HCT116 (cell line): ENCODE measurements at regions not wholly inside any gene's neighbourhood (a gene's known extent, or its start where the extent isn't known, plus 50 kb on each side); places are given as distances from the start of the nearest gene placed in this dataset.

ENCODE experiments used
- ATAC-seq: fragments of 200-7000 bp; cut with Tn5 transposase; 2 replicates; pipeline ENCODE4 v1.9.1; 2020; ENCODE audit warnings: mild to moderate bottlenecking, moderate library complexity
- BruUV-seq: library from RNA; stranded (reverse); fragments of 400-500 nt; replicated peaks from 2 replicates; lab custom pipeline; 2021; lab: Mats Ljungman, UMichigan
- CTCF ChIA-PET: fragments of 300-600 bp; sonication (Branson Sonifier 250); formaldehyde crosslinking; loops from one replicate; lab custom pipeline; 2021; ENCODE audit warnings: antibody characterized with exemption; lab: Charles Lee
- POLR2A ChIA-PET: fragments of 300-600, 350-600 bp; sonication (Branson Sonifier 250); formaldehyde crosslinking; loops from one replicate; lab custom pipeline; 2021; ENCODE audit warnings: antibody characterized with exemption; lab: Charles Lee
- RAD21 ChIA-PET, 2 experiments: fragments of 300-600 bp; sonication (Branson Sonifier 250); formaldehyde crosslinking; loops; one replicate each; lab custom pipeline; 2023; ENCODE audit warnings: low total read pairs in 2 of 2; ENCODE audit not compliant: uncharacterized antibody in 2 of 2, unreplicated experiment in 2 of 2, low non-redundant PET in 1 of 2; lab: Charles Lee
- DNase-seq: peaks from one replicate; pipeline ENCODE4 v3.0.0-alpha.2; 2010; ENCODE audit warnings: low read depth, low spot score
- H2AFZ ChIP-seq: fragments of 200-600 bp; shearing (Covaris generic), sonication (generic); 2 replicates; pipeline ENCODE4 v1.6.1; 2017; ENCODE audit warnings: low read depth, mixed run types, mixed read lengths, antibody characterized with exemption, low read length; ENCODE audit not compliant: poor library complexity, severe bottlenecking
- H3K27ac ChIP-seq: 2 replicates; pipeline ENCODE4 v1.5.1; 2012; ENCODE audit warnings: low read depth, low read length
- H3K27me3 ChIP-seq: fragments of 200-600 bp; sonication (generic); 2 replicates; pipeline ENCODE4 v1.6.1; 2016; ENCODE audit warnings: mixed run types, low read length, mixed read lengths; ENCODE audit not compliant: insufficient read depth
- H3K36me3 ChIP-seq, 2 experiments: fragments of 200-500 bp in 1 of 2; fragments of 200-600 bp in 1 of 2; sonication (Bioruptor generic) in 1 of 2; sonication (generic) in 1 of 2; 2 replicates each; pipeline versions ENCODE4 v1.5.1 to v1.6.1; 2014 to 2016; ENCODE audit warnings: low read length in 2 of 2, inconsistent platforms in 1 of 2, mixed read lengths in 1 of 2, mixed run types in 1 of 2; ENCODE audit not compliant: insufficient read depth in 2 of 2, control insufficient read depth in 1 of 2
- H3K4me1 ChIP-seq, 2 experiments: fragments of 200-600 bp in 1 of 2; sonication (generic) in 1 of 2; 2 replicates each; pipeline versions ENCODE4 v1.5.1 to v1.6.1; 2012 to 2017; ENCODE audit warnings: low read length in 2 of 2, inconsistent platforms in 1 of 2, mild to moderate bottlenecking in 1 of 2, mixed read lengths in 1 of 2, mixed run types in 1 of 2, moderate library complexity in 1 of 2; ENCODE audit not compliant: insufficient read depth in 2 of 2, control insufficient read depth in 1 of 2
- H3K4me2 ChIP-seq: fragments of 200-600 bp; sonication (generic); 2 replicates; pipeline ENCODE4 v1.6.1; 2017; ENCODE audit warnings: mixed run types, low read length, mixed read lengths
- H3K4me3 ChIP-seq, 2 experiments: fragments of 200-600 bp in 1 of 2; sonication (generic) in 1 of 2; replicated peaks in 1 of 2; 2 replicates each; pipeline ENCODE4 v1.5.1; 2011 to 2016; ENCODE audit warnings: low read length in 2 of 2, control low read depth in 1 of 2, low read depth in 1 of 2, mild to moderate bottlenecking in 1 of 2, mixed read lengths in 1 of 2, mixed run types in 1 of 2
- H3K79me2 ChIP-seq: fragments of 200-600 bp; sonication (generic); 2 replicates; pipeline ENCODE4 v1.6.1; 2017; ENCODE audit warnings: mild to moderate bottlenecking, mixed run types, low read length, moderate library complexity, mixed read lengths; ENCODE audit not compliant: insufficient read depth
- H3K9ac ChIP-seq: fragments of 200-600 bp; sonication (generic); 2 replicates; pipeline ENCODE4 v1.6.1; 2016; ENCODE audit warnings: low read length, mixed read lengths
- H3K9me2 ChIP-seq: fragments of 200-600 bp; sonication (generic), shearing (Covaris generic); 2 replicates; pipeline ENCODE4 v1.6.1; 2017; ENCODE audit warnings: mixed run types, mild to moderate bottlenecking, moderate library complexity; ENCODE audit not compliant: insufficient read depth
- H3K9me3 ChIP-seq, 2 experiments: fragments of 200-500 bp in 1 of 2; fragments of 200-600 bp in 1 of 2; sonication (Bioruptor generic) in 1 of 2; sonication (generic) in 1 of 2; 2 replicates each; pipeline ENCODE4 v1.6.1; 2014 to 2017; ENCODE audit warnings: low read length in 2 of 2, mixed read lengths in 2 of 2, inconsistent platforms in 1 of 2, low read depth in 1 of 2, mild to moderate bottlenecking in 1 of 2, mixed run types in 1 of 2, moderate library complexity in 1 of 2; ENCODE audit not compliant: control insufficient read depth in 1 of 2, insufficient read depth in 1 of 2
- H4K20me1 ChIP-seq: fragments of 200-600 bp; sonication (generic), shearing (Covaris generic); 2 replicates; pipeline ENCODE4 v1.6.1; 2017; ENCODE audit warnings: mixed run types, mild to moderate bottlenecking, moderate library complexity; ENCODE audit not compliant: insufficient read depth
- CBX3 ChIP-seq: IDR thresholded peaks from 2 replicates; pipeline ENCODE4 v1.6.1; 2012; ENCODE audit warnings: low read depth
- EZH2 ChIP-seq: fragments of 200-600 bp; sonication (generic); IDR thresholded peaks from 2 replicates; pipeline ENCODE4 v1.6.1; 2017; ENCODE audit warnings: antibody characterized with exemption, mixed run types
- EZH2phosphoT487 ChIP-seq: fragments of 200-600 bp; IDR thresholded peaks from 2 replicates; pipeline ENCODE4 v1.6.1; 2018; ENCODE audit warnings: antibody characterized with exemption, borderline replicate concordance
- MAX ChIP-seq: IDR thresholded peaks from 2 replicates; pipeline ENCODE4 v1.6.1; 2012
- SIN3A ChIP-seq: IDR thresholded peaks from 2 replicates; pipeline ENCODE4 v1.6.1; 2012; ENCODE audit warnings: low read depth
- SP1 ChIP-seq: IDR thresholded peaks from 2 replicates; pipeline ENCODE4 v1.6.1; 2012; ENCODE audit warnings: low read depth
- SRF ChIP-seq: IDR thresholded peaks from 2 replicates; pipeline ENCODE4 v1.6.1; 2012; ENCODE audit warnings: low read depth
- ZFX ChIP-seq: fragments of 450-650 bp; IDR thresholded peaks from 2 replicates; pipeline ENCODE4 v1.6.1; 2017
- ZNF274 ChIP-seq: fragments of 200-500 bp; sonication (Bioruptor generic); IDR thresholded peaks from 2 replicates; pipeline ENCODE4 v1.6.1; 2014; ENCODE audit warnings: mild to moderate bottlenecking, low read depth, low read length, inconsistent platforms
- intact Hi-C: fragments of 100-400 bp; cut with micrococcal nuclease; formaldehyde crosslinking; loops from 2 replicates; pipeline ENCODE4 v1.10.0; 2022

GRCh38 chr7:31445686-31446355 lies 68.1 kb upstream of the ITPRID1 start:
- no peak for TF ChIP-seq ZNF274
- no peak for TF ChIP-seq SIN3A
- TF ChIP-seq SRF: no peak
- TF ChIP-seq ZFX: no peak
- no peak for TF ChIP-seq CBX3
- TF ChIP-seq EZH2: no peak
- no peak for TF ChIP-seq SP1
- no peak for TF ChIP-seq EZH2phosphoT487
- Histone ChIP-seq H3K9me3 (no peaks in the 10 kb centered on the region), H2AFZ (no peak overlapping the region), H3K36me3 (no peaks in the 10 kb centered on the region), H3K27me3 (peaks cover 6% of the 10 kb centered on the region; the same call in 1 of the 2 replicates), H3K4me3 (no peak overlapping the region), H3K4me2 (no peak overlapping the region), H3K27ac (no peak overlapping the region), H3K4me1 (no peaks in the 10 kb centered on the region), H4K20me1 (no peaks in the 10 kb centered on the region), H3K9me2 (no peaks in the 10 kb centered on the region), H3K79me2 (no peaks in the 10 kb centered on the region), H3K9ac (no peak overlapping the region)
- intact Hi-C loops: no loop called here
- no TSS peak for BruUV-seq
- no peak for ATAC-seq
- ChIA-PET POLR2A (no interaction called here), RAD21 (no interaction called here), CTCF (no interaction called here)
- DNase-seq: no peak

GRCh38 chr7:31448649-31449048 lies 65.2 kb upstream of the ITPRID1 start:
- Histone ChIP-seq H3K9me3 (no peaks in the 10 kb centered on the region), H3K9ac (no peak overlapping the region), H3K79me2 (no peaks in the 10 kb centered on the region), H3K27me3 (no peaks in the 10 kb centered on the region; the same call in 1 of the 2 replicates), H3K4me2 (no peak overlapping the region), H3K9me2 (no peaks in the 10 kb centered on the region), H3K4me3 (no peak overlapping the region), H4K20me1 (no peaks in the 10 kb centered on the region)
- RAD21 ChIA-PET: no interaction called here
- intact Hi-C loops: no loop called here
- no peak for DNase-seq
- TF ChIP-seq MAX: no peak
- TF ChIP-seq, all 23 proteins: peak for 0
- Histone ChIP-seq H2AFZ (no peak overlapping the region), H3K27ac (no peak overlapping the region), H3K4me1 (no peaks in the 10 kb centered on the region), H3K36me3 (no peaks in the 10 kb centered on the region)
- POLR2A ChIA-PET: no interaction called here
- CTCF ChIA-PET: interaction anchor here (0.7 kb wide), 1 partner anchor 756 kb away, joined by 3 read pairs; no protein-coding TSS in a partner anchor
- ATAC-seq: no peak
- no TSS peak for BruUV-seq
